ENCODE measurements at regions not wholly inside any gene's neighbourhood (a gene's known extent, or its start where the extent isn't known, plus 50 kb on each side); places are given as distances from the start of the nearest gene placed in this dataset.

DNA sequence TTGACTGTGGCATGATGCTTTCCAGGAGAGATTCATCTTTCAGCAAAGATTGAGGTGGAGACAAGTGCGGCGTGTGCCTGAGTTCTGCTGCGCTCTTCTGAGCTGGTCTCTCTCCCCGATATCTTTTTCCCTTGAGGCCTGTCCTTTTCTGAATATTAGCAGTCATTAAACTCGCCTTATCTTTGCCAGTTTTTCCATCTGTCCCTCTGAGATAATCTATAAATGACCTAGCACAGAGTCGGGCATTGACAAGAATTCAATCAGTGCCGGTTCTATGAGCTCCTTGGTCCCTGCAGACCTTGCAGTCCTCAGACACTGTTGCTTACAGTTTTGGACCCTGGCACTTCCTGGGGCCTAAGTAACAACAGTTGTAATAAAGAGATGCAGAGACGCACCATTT, 89.7 kb upstream of the IKZF1 start:
- Histone ChIP-seq H3K27me3 (ENCODE audit: control insufficient read depth in 2 of 2, insufficient read depth in 2 of 2, low read length in 2 of 2) (no peaks in the 10 kb centered on the region), H3K4me3 (replicated peaks in 1 of 3; ENCODE audit: low read depth in 2 of 3, low read length in 3 of 3) (no peak overlapping the region), H3K9ac (ENCODE audit: insufficient read depth, low read length, poor library complexity, severe bottlenecking) (no peak overlapping the region), H3K4me2 (replicated peaks; ENCODE audit: extremely low read depth, low read length, poor library complexity, severe bottlenecking) (no peak overlapping the region), H3K36me3 (replicated peaks in 1 of 2; ENCODE audit: control insufficient read depth in 1 of 2, insufficient read depth in 2 of 2, low read length in 2 of 2) (no peaks in the 10 kb centered on the region), H2AFZ (ENCODE audit: insufficient read depth, low read depth, low read length, poor library complexity, severe bottlenecking) (no peak overlapping the region), H3K27ac (ENCODE audit: low read depth in 1 of 2, low read length in 2 of 2) (peak overlapping the region in 1 of 2 donors; percentile 50), H3K79me2 (ENCODE audit: insufficient read depth, low read length) (peaks cover 4% of the 10 kb centered on the region), H3K9me3 (replicated peaks in 1 of 2; ENCODE audit: control insufficient read depth in 1 of 2, insufficient read depth in 1 of 2, low read length in 2 of 2) (no peaks in the 10 kb centered on the region), H4K20me1 (ENCODE audit: insufficient read depth, low read length) (no peaks in the 10 kb centered on the region), H3K4me1 (ENCODE audit: control insufficient read depth in 1 of 2, insufficient read depth in 2 of 2, low read length in 2 of 2) (peaks cover 73 to 74% of the 10 kb centered on the region in 2 donors)
- 88% methylated on average over 8 of the region's 8 CpGs for WGBS (ENCODE audit: insufficient coverage)
- Mint-ChIP-seq H3K36me3 (no peaks in the 10 kb centered on the region), H3K27me3 (ENCODE audit: low read depth in 3 of 3) (peaks cover 0 to 2% (median 0%) of the 10 kb centered on the region in 3 donors), H3K4me1 (peaks cover 88% of the 10 kb centered on the region), H3K9me3 (no peaks in the 10 kb centered on the region), H3K4me3 (no peak overlapping the region), H3K27ac (peak overlapping the region in 3 of 7 donors; percentile 4 to 78 (median 70))
- intact Hi-C loops (cut with micrococcal nuclease) = loop anchor here (5.0 to 10.0 kb wide), 4 partner anchors 48 to 203 kb away; no protein-coding TSS in a partner anchor
- TF ChIP-seq, protein P1, sequence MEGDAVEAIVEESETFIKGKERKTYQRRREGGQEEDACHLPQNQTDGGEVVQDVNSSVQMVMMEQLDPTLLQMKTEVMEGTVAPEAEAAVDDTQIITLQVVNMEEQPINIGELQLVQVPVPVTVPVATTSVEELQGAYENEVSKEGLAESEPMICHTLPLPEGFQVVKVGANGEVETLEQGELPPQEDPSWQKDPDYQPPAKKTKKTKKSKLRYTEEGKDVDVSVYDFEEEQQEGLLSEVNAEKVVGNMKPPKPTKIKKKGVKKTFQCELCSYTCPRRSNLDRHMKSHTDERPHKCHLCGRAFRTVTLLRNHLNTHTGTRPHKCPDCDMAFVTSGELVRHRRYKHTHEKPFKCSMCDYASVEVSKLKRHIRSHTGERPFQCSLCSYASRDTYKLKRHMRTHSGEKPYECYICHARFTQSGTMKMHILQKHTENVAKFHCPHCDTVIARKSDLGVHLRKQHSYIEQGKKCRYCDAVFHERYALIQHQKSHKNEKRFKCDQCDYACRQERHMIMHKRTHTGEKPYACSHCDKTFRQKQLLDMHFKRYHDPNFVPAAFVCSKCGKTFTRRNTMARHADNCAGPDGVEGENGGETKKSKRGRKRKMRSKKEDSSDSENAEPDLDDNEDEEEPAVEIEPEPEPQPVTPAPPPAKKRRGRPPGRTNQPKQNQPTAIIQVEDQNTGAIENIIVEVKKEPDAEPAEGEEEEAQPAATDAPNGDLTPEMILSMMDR (IDR thresholded peaks at IDR 0.05) = no peak
- DNase-seq = no peak

DNA sequence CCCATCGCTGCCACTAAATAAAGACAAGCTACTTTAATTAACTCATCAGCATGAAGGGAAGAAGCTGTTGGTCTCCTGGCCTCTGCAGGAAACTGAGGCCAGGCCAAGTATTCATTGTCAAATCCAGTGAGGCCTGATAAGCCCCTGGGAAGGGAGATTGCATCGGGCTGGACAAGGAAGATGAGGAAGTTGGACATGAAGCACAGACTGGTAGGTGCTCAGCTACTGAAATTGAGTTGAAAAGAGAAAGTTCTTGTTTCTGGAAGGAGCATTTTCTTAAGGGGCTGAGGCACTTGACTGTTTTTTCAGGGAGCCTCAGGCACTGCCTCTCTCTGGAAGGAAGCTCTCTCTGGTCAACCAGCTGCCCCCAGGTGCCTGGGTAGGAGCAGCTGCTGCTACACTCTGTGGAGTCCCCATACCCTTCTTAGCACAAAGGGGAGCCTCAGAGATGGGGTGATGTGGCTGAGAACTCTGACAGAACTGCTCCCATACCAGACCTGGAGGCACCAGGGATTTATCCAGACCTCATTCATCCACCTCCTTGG, 90.3 kb upstream of the IKZF1 start:
- DNase-seq = peak in 2 of 3 donors; percentile 47 to 50
- H3K4me2 ChIP-seq (replicated peaks; ENCODE audit: extremely low read depth, low read length, poor library complexity, severe bottlenecking) = no peak overlapping the region
- no peaks in the 10 kb centered on the region for H3K9me3 ChIP-seq (replicated peaks in 1 of 2; ENCODE audit: control insufficient read depth in 1 of 2, insufficient read depth in 1 of 2, low read length in 2 of 2)
- no peaks in the 10 kb centered on the region for H3K36me3 ChIP-seq (replicated peaks in 1 of 2; ENCODE audit: control insufficient read depth in 1 of 2, insufficient read depth in 2 of 2, low read length in 2 of 2)
- intact Hi-C loops (cut with micrococcal nuclease) = loop anchor here (5.0 to 10.0 kb wide), 3 partner anchors 48 to 203 kb away; no protein-coding TSS in a partner anchor
- H3K4me3 ChIP-seq (replicated peaks in 1 of 3; ENCODE audit: low read depth in 2 of 3, low read length in 3 of 3) = no peak overlapping the region
- no peak overlapping the region for H2AFZ ChIP-seq (ENCODE audit: insufficient read depth, low read depth, low read length, poor library complexity, severe bottlenecking)
- H3K36me3 Mint-ChIP-seq = no peaks in the 10 kb centered on the region
- no peaks in the 10 kb centered on the region for H3K9me3 Mint-ChIP-seq
- H4K20me1 ChIP-seq (ENCODE audit: insufficient read depth, low read length) = no peaks in the 10 kb centered on the region
- peaks cover 67 to 68% of the 10 kb centered on the region in 2 donors for H3K4me1 ChIP-seq (ENCODE audit: control insufficient read depth in 1 of 2, insufficient read depth in 2 of 2, low read length in 2 of 2)
- H3K27me3 ChIP-seq (ENCODE audit: control insufficient read depth in 2 of 2, insufficient read depth in 2 of 2, low read length in 2 of 2) = no peaks in the 10 kb centered on the region
- no peak overlapping the region for H3K4me3 Mint-ChIP-seq
- TF ChIP-seq, protein P1 (IDR thresholded peaks at IDR 0.05) = no peak
- WGBS (ENCODE audit: insufficient coverage) = 0% methylated on average over 1 of the region's 2 CpGs
- H3K79me2 ChIP-seq (ENCODE audit: insufficient read depth, low read length) = peaks cover 4% of the 10 kb centered on the region
- H3K27me3 Mint-ChIP-seq (ENCODE audit: low read depth in 3 of 3) = peaks cover 0 to 2% (median 0%) of the 10 kb centered on the region in 3 donors
- peak overlapping the region; percentile 33 to 80 (median 70) for H3K27ac Mint-ChIP-seq
- H3K9ac ChIP-seq (ENCODE audit: insufficient read depth, low read length, poor library complexity, severe bottlenecking) = no peak overlapping the region
- peak overlapping the region; percentile 30 to 50 for H3K27ac ChIP-seq (ENCODE audit: low read depth in 1 of 2, low read length in 2 of 2)
- H3K4me1 Mint-ChIP-seq = peaks cover 83% of the 10 kb centered on the region
